ENCODE measurements at regions not wholly inside any gene's neighbourhood (a gene's known extent, or its start where the extent isn't known, plus 50 kb on each side); places are given as distances from the start of the nearest gene placed in this dataset.

DNA sequence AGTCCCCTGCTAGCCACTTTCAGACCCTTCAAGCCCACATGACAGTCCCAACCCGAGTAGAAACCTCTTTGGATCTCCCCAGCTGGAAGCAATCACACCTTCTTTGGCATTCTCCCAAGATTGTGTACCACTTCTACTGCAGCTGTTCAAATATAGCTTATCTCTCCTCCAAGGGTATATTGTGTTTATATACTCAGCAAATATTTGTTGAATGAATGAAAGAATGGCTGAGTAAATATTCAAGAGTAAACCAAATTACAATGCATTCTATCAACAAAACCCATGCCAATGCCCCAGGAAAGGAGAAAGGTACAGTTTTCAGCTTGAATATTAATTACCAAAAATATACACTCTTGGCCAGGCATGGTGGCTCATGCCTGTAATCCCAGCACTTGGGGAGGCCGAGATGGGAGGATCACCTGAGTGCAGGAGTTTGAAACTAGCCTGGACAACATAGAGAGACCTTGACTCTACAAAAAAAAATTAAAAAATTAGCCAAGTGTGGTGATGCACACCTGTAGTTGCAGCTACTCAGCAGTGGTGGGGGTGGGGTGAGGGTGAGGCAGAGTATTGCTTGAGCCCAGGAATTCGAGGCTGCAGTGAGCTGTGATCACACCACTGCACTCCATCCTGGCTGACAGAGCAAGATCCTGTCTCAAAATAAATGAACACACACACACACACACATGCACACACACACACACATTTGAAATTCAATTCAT is 68.5 kb downstream of the NIBAN1 start:
- H3K4me2 ChIP-seq (ENCODE audit: low read depth, low read length) = no peak overlapping the region
- H3K9ac ChIP-seq (ENCODE audit: low read length) = no peak overlapping the region
- no peaks in the 10 kb centered on the region for H3K27me3 ChIP-seq (replicated peaks; ENCODE audit: insufficient read depth, low read length)
- no peaks in the 10 kb centered on the region for H3K36me3 ChIP-seq (replicated peaks; ENCODE audit: insufficient read depth, low read length)
- H3K79me2 ChIP-seq (ENCODE audit: low read length) = no peaks in the 10 kb centered on the region
- DNase-seq = no peak
- no peaks in the 10 kb centered on the region for H3F3A ChIP-seq (ENCODE audit: insufficient read depth, low read length)
- H3K9me3 ChIP-seq (replicated peaks; ENCODE audit: insufficient read depth, low read length) = no peaks in the 10 kb centered on the region
- TF ChIP-seq CTCF (IDR thresholded peaks at IDR 0.05; ENCODE audit: low read length) (no peak), EZH2 (optimal IDR thresholded peaks at IDR 0.05; ENCODE audit: low read depth, low read length) (no peak), EZH2phosphoT487 (IDR thresholded peaks at IDR 0.05; ENCODE audit: low read length) (no peak)
- H2AFZ ChIP-seq (ENCODE audit: low read length) = no peak overlapping the region
- H3K4me3 ChIP-seq (ENCODE audit: low read length) = no peak overlapping the region
- H3K4me1 ChIP-seq (ENCODE audit: low read length) = no peaks in the 10 kb centered on the region
- no peaks in the 10 kb centered on the region for H3K9me2 ChIP-seq (replicated peaks; ENCODE audit: insufficient read depth, low read length)
- no peaks in the 10 kb centered on the region for H4K20me1 ChIP-seq (ENCODE audit: insufficient read depth, low read length)
- no peak overlapping the region for H3K27ac ChIP-seq (ENCODE audit: low read length)

GRCh38 chr1:184903111-184903692 is 71.1 kb downstream of the NIBAN1 start:
- Histone ChIP-seq H3K9me2 (replicated peaks; ENCODE audit: insufficient read depth, low read length) (no peaks in the 10 kb centered on the region), H3K27ac (ENCODE audit: low read length) (no peak overlapping the region), H3K9ac (ENCODE audit: low read length) (no peak overlapping the region), H3K4me3 (ENCODE audit: low read length) (no peak overlapping the region), H3K4me2 (ENCODE audit: low read depth, low read length) (no peak overlapping the region), H3K79me2 (ENCODE audit: low read length) (no peaks in the 10 kb centered on the region), H3K27me3 (replicated peaks; ENCODE audit: insufficient read depth, low read length) (no peaks in the 10 kb centered on the region), H3F3A (ENCODE audit: insufficient read depth, low read length) (no peaks in the 10 kb centered on the region), H2AFZ (ENCODE audit: low read length) (no peak overlapping the region), H3K4me1 (ENCODE audit: low read length) (no peaks in the 10 kb centered on the region), H3K9me3 (replicated peaks; ENCODE audit: insufficient read depth, low read length) (no peaks in the 10 kb centered on the region), H3K36me3 (replicated peaks; ENCODE audit: insufficient read depth, low read length) (no peaks in the 10 kb centered on the region), H4K20me1 (ENCODE audit: insufficient read depth, low read length) (no peaks in the 10 kb centered on the region)
- no peak for DNase-seq
- TF ChIP-seq EZH2phosphoT487 (IDR thresholded peaks at IDR 0.05; ENCODE audit: low read length) (no peak), EZH2 (optimal IDR thresholded peaks at IDR 0.05; ENCODE audit: low read depth, low read length) (no peak), CTCF (IDR thresholded peaks at IDR 0.05; ENCODE audit: low read length) (no peak)

DNA sequence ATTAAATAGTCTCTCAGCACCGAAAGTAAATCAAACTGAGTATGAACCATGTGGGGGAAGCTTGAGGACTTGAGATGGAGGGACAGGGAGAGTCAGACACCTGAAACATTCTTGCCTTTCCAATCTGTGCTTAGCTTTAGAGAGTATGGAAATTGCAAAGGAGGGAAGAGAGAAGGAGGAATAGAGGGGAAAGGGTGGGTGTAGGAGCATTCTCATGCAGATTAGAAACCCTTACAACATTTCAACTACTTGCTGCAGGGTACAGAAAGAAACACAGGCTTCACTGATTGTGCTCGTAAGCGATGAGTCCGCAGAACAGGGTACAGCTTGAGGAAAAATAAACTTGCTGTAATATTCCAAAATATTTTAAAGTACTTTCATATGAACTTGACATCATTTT is 73.8 kb downstream of the NIBAN1 start:
- Histone ChIP-seq H3K4me3 (ENCODE audit: low read length) (no peak overlapping the region), H3F3A (ENCODE audit: insufficient read depth, low read length) (no peaks in the 10 kb centered on the region), H3K79me2 (ENCODE audit: low read length) (no peaks in the 10 kb centered on the region), H3K4me1 (ENCODE audit: low read length) (no peaks in the 10 kb centered on the region), H3K36me3 (replicated peaks; ENCODE audit: insufficient read depth, low read length) (no peaks in the 10 kb centered on the region), H3K4me2 (ENCODE audit: low read depth, low read length) (no peak overlapping the region), H2AFZ (ENCODE audit: low read length) (no peak overlapping the region), H3K27me3 (replicated peaks; ENCODE audit: insufficient read depth, low read length) (no peaks in the 10 kb centered on the region), H3K27ac (ENCODE audit: low read length) (no peak overlapping the region), H3K9me2 (replicated peaks; ENCODE audit: insufficient read depth, low read length) (no peaks in the 10 kb centered on the region), H4K20me1 (ENCODE audit: insufficient read depth, low read length) (no peaks in the 10 kb centered on the region), H3K9ac (ENCODE audit: low read length) (no peak overlapping the region), H3K9me3 (replicated peaks; ENCODE audit: insufficient read depth, low read length) (no peaks in the 10 kb centered on the region)
- TF ChIP-seq EZH2phosphoT487 (IDR thresholded peaks at IDR 0.05; ENCODE audit: low read length) (no peak), EZH2 (optimal IDR thresholded peaks at IDR 0.05; ENCODE audit: low read depth, low read length) (no peak), CTCF (IDR thresholded peaks at IDR 0.05; ENCODE audit: low read length) (no peak)
- DNase-seq = no peak
